ENCODE measurements at regions not wholly inside any gene's neighbourhood (a gene's known extent, or its start where the extent isn't known, plus 50 kb on each side); places are given as distances from the start of the nearest gene placed in this dataset.

- no peak for DNase-seq
- Histone ChIP-seq H3K36me3 (replicated peaks in 1 of 2) (no peaks in the 10 kb centered on the region), H3K4me3 (no peak overlapping the region), H3K4me1 (replicated peaks in 1 of 2) (no peaks in the 10 kb centered on the region), H3K27ac (no peak overlapping the region), H3K9me3 (replicated peaks in 1 of 3) (no peaks in the 10 kb centered on the region), H3K27me3 (no peaks in the 10 kb centered on the region)
- TF ChIP-seq POLR2A (IDR thresholded peaks at IDR 0.05) (no peak), CTCF (IDR thresholded peaks at IDR 0.05) (no peak)
- intact Hi-C loops (cut with DNase I), result no loop called here
- WGBS, 4 donors, result 61 to 77% (median 68%) methylated on average over 2 of the region's 2 CpGs
Measured at GRCh38 chr13:104204177-104204576, 1138.0 kb upstream of the SLC10A2 start.

- no peak overlapping the region for H3K27ac ChIP-seq
- TF ChIP-seq POLR2A (IDR thresholded peaks at IDR 0.05) (no peak), CTCF (IDR thresholded peaks at IDR 0.05) (no peak)
- H3K9me3 ChIP-seq (replicated peaks in 1 of 3), result no peaks in the 10 kb centered on the region
- no peak for DNase-seq
- H3K27me3 ChIP-seq, result no peaks in the 10 kb centered on the region
- no peak overlapping the region for H3K4me3 ChIP-seq
- 54 to 76% (median 67%) methylated on average over 1 of the region's 1 CpG for WGBS, 4 donors
- no peaks in the 10 kb centered on the region for H3K36me3 ChIP-seq (replicated peaks in 1 of 2)
- no peaks in the 10 kb centered on the region for H3K4me1 ChIP-seq (replicated peaks in 1 of 2)
- intact Hi-C loops (cut with DNase I), result no loop called here
Measured at GRCh38 chr13:104198801-104199200, 1132.6 kb upstream of the SLC10A2 start.

- DNase-seq, result no peak
- TF ChIP-seq POLR2A (IDR thresholded peaks at IDR 0.05), result no peak
- no peak for TF ChIP-seq CTCF (IDR thresholded peaks at IDR 0.05)
- no peak overlapping the region for H3K27ac ChIP-seq
- H3K9me3 ChIP-seq (replicated peaks in 1 of 3), result no peaks in the 10 kb centered on the region
- WGBS, 4 donors, result 59 to 70% (median 65%) methylated on average over 5 of the region's 5 CpGs
- no peaks in the 10 kb centered on the region for H3K27me3 ChIP-seq
- H3K36me3 ChIP-seq (replicated peaks in 1 of 2), result no peaks in the 10 kb centered on the region
- no peaks in the 10 kb centered on the region for H3K4me1 ChIP-seq (replicated peaks in 1 of 2)
- intact Hi-C loops (cut with DNase I), result no loop called here
- H3K4me3 ChIP-seq, result no peak overlapping the region
Measured at GRCh38 chr13:104196611-104197010, 1130.4 kb upstream of the SLC10A2 start.

GRCh38 chr13:104181526-104182231 is 1115.5 kb upstream of the SLC10A2 start:
- no peaks in the 10 kb centered on the region for H3K36me3 ChIP-seq (replicated peaks in 1 of 2)
- TF ChIP-seq POLR2A (IDR thresholded peaks at IDR 0.05) (no peak), CTCF (IDR thresholded peaks at IDR 0.05) (no peak)
- H3K4me1 ChIP-seq (replicated peaks in 1 of 2), result no peaks in the 10 kb centered on the region
- H3K27ac ChIP-seq, result no peak overlapping the region
- H3K9me3 ChIP-seq (replicated peaks in 1 of 3), result no peaks in the 10 kb centered on the region
- 77 to 85% (median 83%) methylated on average over 3 of the region's 3 CpGs for WGBS, 4 donors
- no peaks in the 10 kb centered on the region for H3K27me3 ChIP-seq
- no peak overlapping the region for H3K4me3 ChIP-seq
- intact Hi-C loops (cut with DNase I), result no loop called here
- DNase-seq, result no peak
